Breast epithelium (tissue), 4 donors: ENCODE measurements at regions not wholly inside any gene's neighbourhood (a gene's known extent, or its start where the extent isn't known, plus 50 kb on each side); places are given as distances from the start of the nearest gene placed in this dataset.

Source experiments
- DNase-seq, 2 donors: peaks; one replicate each; pipeline ENCODE4 v3.0.0-alpha.2; 2019; ENCODE audit warnings: low spot score in 2 of 2
- H3K27ac ChIP-seq, 2 donors: fragments of 200-600 bp; sonication (generic) in 1 of 2; one replicate each; pipeline ENCODE4 v1.5.1; 2016 to 2019; ENCODE audit warnings: mild to moderate bottlenecking in 1 of 2
- H3K27me3 ChIP-seq, 2 donors: fragments of 200-600 bp; sonication (generic) in 1 of 2; one replicate each; pipeline versions ENCODE4 v1.5.1 to v1.6.0; 2017 to 2019; ENCODE audit warnings: control low read depth in 1 of 2, mild to moderate bottlenecking in 1 of 2
- H3K36me3 ChIP-seq: fragments of 200-600 bp; one replicate; pipeline ENCODE4 v1.5.1; 2019
- H3K4me1 ChIP-seq, 2 donors: fragments of 200-600 bp; sonication (generic); one replicate each; pipeline ENCODE4 v1.5.1; 2016 to 2019; ENCODE audit warnings: control low read depth in 1 of 2
- H3K4me3 ChIP-seq, 3 donors: fragments of 200-600 bp; sonication (generic); 1 replicate in 2 of 3; 2 replicates in 1 of 3; pipeline ENCODE4 v1.5.1; 2016 to 2019; ENCODE audit warnings: mild to moderate bottlenecking in 3 of 3, moderate library complexity in 2 of 3
- H3K9me3 ChIP-seq, 2 donors: fragments of 200-600 bp; sonication (generic) in 1 of 2; one replicate each; pipeline ENCODE4 v1.5.1; 2016 to 2019; ENCODE audit warnings: control low read depth in 1 of 2
- CTCF ChIP-seq, 3 donors: fragments of 450-650 bp; IDR thresholded peaks; one replicate each; pipeline ENCODE4 v1.5.1; 2016 to 2017; ENCODE audit warnings: antibody characterized with exemption in 3 of 3, mild to moderate bottlenecking in 3 of 3, moderate library complexity in 3 of 3
- POLR2A ChIP-seq: fragments of 450-650 bp; IDR thresholded peaks from one replicate; pipeline ENCODE4 v1.6.1; 2016; ENCODE audit warnings: antibody characterized with exemption, mild to moderate bottlenecking, moderate library complexity
- POLR2AphosphoS5 ChIP-seq, 3 donors: sonication (generic); formaldehyde crosslinking; IDR thresholded peaks; one replicate each; pipeline ENCODE4 v1.6.1; 2017; ENCODE audit warnings: antibody characterized with exemption in 3 of 3
- intact Hi-C: fragments of 100-400 bp; cut with DNase I; formaldehyde crosslinking; loops from one replicate; pipeline ENCODE4 v1.15.1; 2023; ENCODE audit warnings: low total_unique reads

DNA sequence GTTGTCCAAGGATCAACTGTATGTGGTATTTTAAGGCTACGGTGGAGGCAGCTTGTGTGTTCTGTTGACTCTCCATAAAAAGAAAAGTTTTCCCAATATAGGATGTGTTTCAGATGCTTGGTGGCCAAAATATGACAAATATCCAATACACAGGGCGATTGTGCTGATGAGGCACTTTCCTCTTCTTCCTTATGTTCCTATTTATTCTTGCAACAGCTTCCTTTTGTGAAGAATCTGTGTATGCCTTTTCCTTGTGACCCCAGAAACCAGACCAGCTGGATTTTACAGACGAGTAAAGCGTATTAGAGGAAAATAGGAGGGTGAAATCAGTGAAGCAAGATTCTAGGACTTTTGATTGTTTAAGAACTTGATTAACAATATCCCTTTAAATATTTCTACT lies 452.0 kb downstream of the DMAC1 start:
- TF ChIP-seq CTCF (IDR thresholded peaks at IDR 0.05) (no peak), POLR2A (no peak), POLR2AphosphoS5 (IDR thresholded peaks at IDR 0.05) (no peak)
- H3K9me3 ChIP-seq: peaks cover 7 to 13% of the 10 kb centered on the region in 2 donors

GRCh38 chr9:7346144-7346543 lies 453.4 kb downstream of the DMAC1 start:
- H3K4me3 ChIP-seq: no peak overlapping the region
- TF ChIP-seq CTCF (IDR thresholded peaks at IDR 0.05): no peak
- no peak for TF ChIP-seq POLR2A
- no peak for TF ChIP-seq POLR2AphosphoS5 (IDR thresholded peaks at IDR 0.05)
- H3K27ac ChIP-seq: no peak overlapping the region
- H3K9me3 ChIP-seq: peaks cover 7 to 13% of the 10 kb centered on the region in 2 donors
- DNase-seq: no peak
- H3K36me3 ChIP-seq: no peaks in the 10 kb centered on the region
- intact Hi-C loops: no loop called here
- H3K4me1 ChIP-seq: no peaks in the 10 kb centered on the region
- H3K27me3 ChIP-seq: no peaks in the 10 kb centered on the region

More for the DNA sequence above, 452.0 kb downstream of the DMAC1 start:
- Histone ChIP-seq H3K4me3 (no peak overlapping the region), H3K27me3 (no peaks in the 10 kb centered on the region), H3K4me1 (no peaks in the 10 kb centered on the region), H3K27ac (no peak overlapping the region), H3K36me3 (no peaks in the 10 kb centered on the region)
- no peak for DNase-seq
- intact Hi-C loops: loop anchor here (1.0 kb wide), 1 partner anchor 33 kb away; no protein-coding TSS in a partner anchor

GRCh38 chr9:7342736-7343135 lies 456.8 kb downstream of the DMAC1 start:
- H3K27ac ChIP-seq: no peak overlapping the region
- intact Hi-C loops: no loop called here
- no peaks in the 10 kb centered on the region for H3K36me3 ChIP-seq
- DNase-seq: no peak
- no peaks in the 10 kb centered on the region for H3K27me3 ChIP-seq
- no peaks in the 10 kb centered on the region for H3K9me3 ChIP-seq
- no peak for TF ChIP-seq CTCF (IDR thresholded peaks at IDR 0.05)
- TF ChIP-seq POLR2A: no peak
- no peak for TF ChIP-seq POLR2AphosphoS5 (IDR thresholded peaks at IDR 0.05)
- H3K4me3 ChIP-seq: no peak overlapping the region
- H3K4me1 ChIP-seq: no peaks in the 10 kb centered on the region

GRCh38 chr9:7342229-7342628 lies 457.3 kb downstream of the DMAC1 start:
- no peak for TF ChIP-seq POLR2AphosphoS5 (IDR thresholded peaks at IDR 0.05)
- no peak for TF ChIP-seq POLR2A
- TF ChIP-seq CTCF (IDR thresholded peaks at IDR 0.05): no peak
- intact Hi-C loops: no loop called here
- DNase-seq: no peak
- H3K27me3 ChIP-seq: no peaks in the 10 kb centered on the region
- no peak overlapping the region for H3K4me3 ChIP-seq
- H3K27ac ChIP-seq: no peak overlapping the region
- no peaks in the 10 kb centered on the region for H3K4me1 ChIP-seq
- no peaks in the 10 kb centered on the region for H3K9me3 ChIP-seq
- no peaks in the 10 kb centered on the region for H3K36me3 ChIP-seq

- no peak for DNase-seq
These were observed 458.0 kb downstream of the DMAC1 start for GRCh38 chr9:7341571-7341970.

More at GRCh38 chr9:7341571-7341970, 458.0 kb downstream of the DMAC1 start:
- Histone ChIP-seq H3K4me3 (no peak overlapping the region), H3K9me3 (no peaks in the 10 kb centered on the region), H3K27me3 (no peaks in the 10 kb centered on the region), H3K27ac (no peak overlapping the region), H3K4me1 (no peaks in the 10 kb centered on the region), H3K36me3 (no peaks in the 10 kb centered on the region)
- intact Hi-C loops: no loop called here
- TF ChIP-seq CTCF (IDR thresholded peaks at IDR 0.05) (no peak), POLR2A (no peak), POLR2AphosphoS5 (IDR thresholded peaks at IDR 0.05) (no peak)
